Left ventricle myocardium inferior (tissue), 1 donor: ENCODE measurements at regions not wholly inside any gene's neighbourhood (a gene's known extent, or its start where the extent isn't known, plus 50 kb on each side); places are given as distances from the start of the nearest gene placed in this dataset.

Experiments
- DNase-seq: peaks from one replicate; pipeline ENCODE4 v3.0.0-alpha.2; 2020
- H3K27ac ChIP-seq: fragments of 200-600 bp; replicated peaks from 2 replicates; pipeline ENCODE4 v1.8.0; 2021
- H3K27me3 ChIP-seq: fragments of 200-600 bp; 2 replicates; pipeline ENCODE4 v1.8.0; 2021; ENCODE audit warnings: low read depth
- H3K36me3 ChIP-seq: fragments of 200-600 bp; 2 replicates; pipeline ENCODE4 v1.8.0; 2021
- H3K4me1 ChIP-seq: fragments of 200-600 bp; 2 replicates; pipeline ENCODE4 v1.8.0; 2021
- H3K4me3 ChIP-seq: fragments of 200-600 bp; 2 replicates; pipeline ENCODE4 v1.8.0; 2021; ENCODE audit warnings: mild to moderate bottlenecking, moderate library complexity
- H3K9me3 ChIP-seq: fragments of 200-600 bp; replicated peaks from 2 replicates; pipeline ENCODE4 v1.8.0; 2021
- CTCF ChIP-seq: fragments of 200-600 bp; IDR thresholded peaks from 2 replicates; pipeline ENCODE4 v1.8.0; 2021; ENCODE audit warnings: antibody characterized with exemption, mild to moderate bottlenecking, borderline replicate concordance
- intact Hi-C: fragments of 100-400 bp; cut with micrococcal nuclease; formaldehyde crosslinking; loops from one replicate; pipeline ENCODE4 v1.11.0; 2022
- donor health status: DM: no; HTN: yes; CAD: no; lungs with severe emphysema.

GRCh38 chr2:164242409-164242808 lies 378.9 kb downstream of the GRB14 start:
- intact Hi-C loops = no loop called here
- no peaks in the 10 kb centered on the region for H3K27me3 ChIP-seq
- H3K4me3 ChIP-seq = no peak overlapping the region
- H3K27ac ChIP-seq = no peak overlapping the region
- DNase-seq = no peak
- TF ChIP-seq CTCF = no peak
- no peaks in the 10 kb centered on the region for H3K9me3 ChIP-seq
- no peaks in the 10 kb centered on the region for H3K36me3 ChIP-seq
- no peaks in the 10 kb centered on the region for H3K4me1 ChIP-seq

GRCh38 chr2:164234074-164234473 lies 387.2 kb downstream of the GRB14 start:
- Histone ChIP-seq H3K36me3 (no peaks in the 10 kb centered on the region), H3K4me1 (no peaks in the 10 kb centered on the region), H3K9me3 (no peaks in the 10 kb centered on the region), H3K27me3 (no peaks in the 10 kb centered on the region), H3K27ac (no peak overlapping the region), H3K4me3 (no peak overlapping the region)
- no peak for DNase-seq
- no peak for TF ChIP-seq CTCF
- intact Hi-C loops = no loop called here

GRCh38 chr2:164224007-164224406 lies 397.3 kb downstream of the GRB14 start:
- no peak for TF ChIP-seq CTCF
- H3K4me1 ChIP-seq = no peaks in the 10 kb centered on the region
- intact Hi-C loops = no loop called here
- H3K4me3 ChIP-seq = no peak overlapping the region
- no peak for DNase-seq
- H3K27ac ChIP-seq = no peak overlapping the region
- H3K9me3 ChIP-seq = no peaks in the 10 kb centered on the region
- H3K27me3 ChIP-seq = no peaks in the 10 kb centered on the region
- H3K36me3 ChIP-seq = no peaks in the 10 kb centered on the region

GRCh38 chr2:164221473-164221872 lies 399.8 kb downstream of the GRB14 start:
- TF ChIP-seq CTCF = no peak
- no peak overlapping the region for H3K4me3 ChIP-seq
- intact Hi-C loops = no loop called here

GRCh38 chr2:164220265-164220664 lies 401.0 kb downstream of the GRB14 start:
- Histone ChIP-seq H3K27me3 (no peaks in the 10 kb centered on the region), H3K27ac (no peak overlapping the region), H3K4me3 (no peak overlapping the region), H3K9me3 (no peaks in the 10 kb centered on the region), H3K36me3 (no peaks in the 10 kb centered on the region), H3K4me1 (no peaks in the 10 kb centered on the region)
- DNase-seq = no peak
- TF ChIP-seq CTCF = no peak
- intact Hi-C loops = no loop called here

More at GRCh38 chr2:164221473-164221872, 399.8 kb downstream of the GRB14 start:
- Histone ChIP-seq H3K9me3 (no peaks in the 10 kb centered on the region), H3K36me3 (no peaks in the 10 kb centered on the region), H3K4me1 (no peaks in the 10 kb centered on the region), H3K27ac (no peak overlapping the region), H3K27me3 (no peaks in the 10 kb centered on the region)
- no peak for DNase-seq

GRCh38 chr2:164213916-164214315 lies 407.4 kb downstream of the GRB14 start:
- Histone ChIP-seq H3K27me3 (no peaks in the 10 kb centered on the region), H3K9me3 (peaks cover 14% of the 10 kb centered on the region), H3K36me3 (no peaks in the 10 kb centered on the region), H3K4me1 (no peaks in the 10 kb centered on the region), H3K4me3 (no peak overlapping the region), H3K27ac (no peak overlapping the region)
- no peak for DNase-seq
- intact Hi-C loops = no loop called here
- no peak for TF ChIP-seq CTCF
